D721Med (cell line): ENCODE measurements at regions not wholly inside any gene's neighbourhood (a gene's known extent, or its start where the extent isn't known, plus 50 kb on each side); places are given as distances from the start of the nearest gene placed in this dataset.

ENCODE experiments used
- DNase-seq: peaks from one replicate; pipeline ENCODE4 v3.0.0; 2011; ENCODE audit warnings: low spot score; ENCODE audit not compliant: insufficient read length
- FAIRE-seq: peaks from 2 replicates; lab custom pipeline; 2011; peaks lifted over from hg19 to GRCh38; lab: Jason Lieb, UNC
- CTCF ChIP-seq: IDR thresholded peaks from 2 replicates; pipeline ENCODE4 v1.5.1; 2012; ENCODE audit warnings: mild to moderate bottlenecking, control low read depth; ENCODE audit not compliant: insufficient read depth; ENCODE audit errors: missing control alignments

- DNase-seq (no peak), FAIRE-seq (no peak)
- no peak for TF ChIP-seq CTCF
Observed at GRCh38 chr2:11014026-11014425, 102.3 kb downstream of the KCNF1 start.

GRCh38 chr2:11016735-11017388, 105.1 kb downstream of the KCNF1 start:
- no peak for TF ChIP-seq CTCF
- DNase-seq (no peak), FAIRE-seq (no peak)

GRCh38 chr2:11017921-11018320, 106.2 kb downstream of the KCNF1 start:
- DNase-seq: no peak
- no peak for FAIRE-seq
- TF ChIP-seq CTCF: no peak

GRCh38 chr2:11018651-11019185, 107.0 kb downstream of the KCNF1 start:
- no peak for FAIRE-seq
- no peak for DNase-seq
- no peak for TF ChIP-seq CTCF

- no peak for TF ChIP-seq CTCF
- DNase-seq (no peak), FAIRE-seq (no peak)
Observed at GRCh38 chr2:11019614-11020013, 107.9 kb downstream of the KCNF1 start.

GRCh38 chr2:11022064-11022463, 110.3 kb downstream of the KCNF1 start:
- no peak for DNase-seq
- no peak for FAIRE-seq
- TF ChIP-seq CTCF: no peak

GRCh38 chr2:11022591-11023273, 111.0 kb downstream of the KCNF1 start:
- no peak for TF ChIP-seq CTCF
- no peak for FAIRE-seq
- DNase-seq: no peak
